ENCODE measurements at regions not wholly inside any gene's neighbourhood (a gene's known extent, or its start where the extent isn't known, plus 50 kb on each side); places are given as distances from the start of the nearest gene placed in this dataset.
"Not testable (repeated sequence)": the region's sequence is repeated elsewhere in the genome, so short reads cannot be mapped to it uniquely, and the experiment has no call there.

- TF ChIP-seq, protein P1, sequence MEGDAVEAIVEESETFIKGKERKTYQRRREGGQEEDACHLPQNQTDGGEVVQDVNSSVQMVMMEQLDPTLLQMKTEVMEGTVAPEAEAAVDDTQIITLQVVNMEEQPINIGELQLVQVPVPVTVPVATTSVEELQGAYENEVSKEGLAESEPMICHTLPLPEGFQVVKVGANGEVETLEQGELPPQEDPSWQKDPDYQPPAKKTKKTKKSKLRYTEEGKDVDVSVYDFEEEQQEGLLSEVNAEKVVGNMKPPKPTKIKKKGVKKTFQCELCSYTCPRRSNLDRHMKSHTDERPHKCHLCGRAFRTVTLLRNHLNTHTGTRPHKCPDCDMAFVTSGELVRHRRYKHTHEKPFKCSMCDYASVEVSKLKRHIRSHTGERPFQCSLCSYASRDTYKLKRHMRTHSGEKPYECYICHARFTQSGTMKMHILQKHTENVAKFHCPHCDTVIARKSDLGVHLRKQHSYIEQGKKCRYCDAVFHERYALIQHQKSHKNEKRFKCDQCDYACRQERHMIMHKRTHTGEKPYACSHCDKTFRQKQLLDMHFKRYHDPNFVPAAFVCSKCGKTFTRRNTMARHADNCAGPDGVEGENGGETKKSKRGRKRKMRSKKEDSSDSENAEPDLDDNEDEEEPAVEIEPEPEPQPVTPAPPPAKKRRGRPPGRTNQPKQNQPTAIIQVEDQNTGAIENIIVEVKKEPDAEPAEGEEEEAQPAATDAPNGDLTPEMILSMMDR (IDR thresholded peaks at IDR 0.05; ENCODE audit: borderline replicate concordance, extremely low read depth, low read length, poor library complexity, severe bottlenecking): not testable (repeated sequence)
- TF ChIP-seq EZH2 (IDR thresholded peaks at IDR 0.05; ENCODE audit: borderline replicate concordance, low read depth, low read length, severe bottlenecking): not testable (repeated sequence)
These were observed 282.9 kb upstream of the PRR16 start for GRCh38 chr5:120181238-120181637.
